ENCODE measurements at regions not wholly inside any gene's neighbourhood (a gene's known extent, or its start where the extent isn't known, plus 50 kb on each side); places are given as distances from the start of the nearest gene placed in this dataset.

GRCh38 chr10:121292321-121292720 is 305.9 kb downstream of the FGFR2 start:
- Mint-ChIP-seq H3K36me3 (ENCODE audit: insufficient read depth, unreplicated experiment) (no peaks in the 10 kb centered on the region), H3K4me1 (ENCODE audit: low read depth, unreplicated experiment) (peaks cover 13% of the 10 kb centered on the region), H3K4me3 (ENCODE audit: unreplicated experiment) (no peak overlapping the region), H3K27ac (ENCODE audit: unreplicated experiment) (no peak overlapping the region), H3K9me3 (ENCODE audit: unreplicated experiment) (no peaks in the 10 kb centered on the region), H3K27me3 (ENCODE audit: insufficient read depth, unreplicated experiment) (no peaks in the 10 kb centered on the region)
- ChIA-PET POLR2A (no interaction called here), CTCF (no interaction called here)
- TF ChIP-seq CTCF (IDR thresholded peaks at IDR 0.05; ENCODE audit: insufficient read depth in 1 of 2, low read depth in 1 of 2, low read length in 1 of 2, severe bottlenecking in 1 of 2, unreplicated experiment in 1 of 2): no peak
- intact Hi-C loops (cut with micrococcal nuclease; ENCODE audit: unreplicated experiment): no loop called here
- no peaks in the 10 kb centered on the region for H3K9me3 ChIP-seq
- H3K4me1 ChIP-seq: no peaks in the 10 kb centered on the region
- no peaks in the 10 kb centered on the region for H3K27me3 ChIP-seq (replicated peaks; ENCODE audit: control insufficient read depth, insufficient read depth, low read length)
- H3K36me3 ChIP-seq (ENCODE audit: control insufficient read depth, insufficient read depth, low read length): no peaks in the 10 kb centered on the region
- H3K4me3 ChIP-seq (ENCODE audit: low read depth, low read length): no peak overlapping the region
- DNase-seq: no peak
- no TSS peak for BruUV-seq (replicated peaks)

GRCh38 chr10:121293110-121293509 is 305.1 kb downstream of the FGFR2 start:
- no TSS peak for BruUV-seq (replicated peaks)
- ChIA-PET CTCF (no interaction called here), POLR2A (no interaction called here)
- H3K27ac Mint-ChIP-seq (ENCODE audit: unreplicated experiment): no peak overlapping the region
- peaks cover 9% of the 10 kb centered on the region for H3K4me1 Mint-ChIP-seq (ENCODE audit: low read depth, unreplicated experiment)
- H3K4me1 ChIP-seq: no peaks in the 10 kb centered on the region
- no peaks in the 10 kb centered on the region for H3K27me3 ChIP-seq (replicated peaks; ENCODE audit: control insufficient read depth, insufficient read depth, low read length)
- no peaks in the 10 kb centered on the region for H3K36me3 ChIP-seq (ENCODE audit: control insufficient read depth, insufficient read depth, low read length)
- no peak overlapping the region for H3K4me3 Mint-ChIP-seq (ENCODE audit: unreplicated experiment)
- DNase-seq: no peak
- intact Hi-C loops (cut with micrococcal nuclease; ENCODE audit: unreplicated experiment): no loop called here
- no peaks in the 10 kb centered on the region for H3K9me3 ChIP-seq
- H3K36me3 Mint-ChIP-seq (ENCODE audit: insufficient read depth, unreplicated experiment): no peaks in the 10 kb centered on the region
- no peaks in the 10 kb centered on the region for H3K9me3 Mint-ChIP-seq (ENCODE audit: unreplicated experiment)
- TF ChIP-seq CTCF (IDR thresholded peaks at IDR 0.05; ENCODE audit: insufficient read depth in 1 of 2, low read depth in 1 of 2, low read length in 1 of 2, severe bottlenecking in 1 of 2, unreplicated experiment in 1 of 2): no peak
- no peaks in the 10 kb centered on the region for H3K27me3 Mint-ChIP-seq (ENCODE audit: insufficient read depth, unreplicated experiment)
- H3K4me3 ChIP-seq (ENCODE audit: low read depth, low read length): no peak overlapping the region

- no peak overlapping the region for H3K4me3 Mint-ChIP-seq (ENCODE audit: unreplicated experiment)
- no peak for DNase-seq
- Histone ChIP-seq H3K27me3 (replicated peaks; ENCODE audit: control insufficient read depth, insufficient read depth, low read length) (no peaks in the 10 kb centered on the region), H3K4me3 (ENCODE audit: low read depth, low read length) (no peak overlapping the region), H3K4me1 (no peaks in the 10 kb centered on the region), H3K36me3 (ENCODE audit: control insufficient read depth, insufficient read depth, low read length) (no peaks in the 10 kb centered on the region), H3K9me3 (no peaks in the 10 kb centered on the region)
- no peak for TF ChIP-seq CTCF (IDR thresholded peaks at IDR 0.05; ENCODE audit: insufficient read depth in 1 of 2, low read depth in 1 of 2, low read length in 1 of 2, severe bottlenecking in 1 of 2, unreplicated experiment in 1 of 2)
- BruUV-seq (replicated peaks): no TSS peak
- POLR2A ChIA-PET: no interaction called here
- no peaks in the 10 kb centered on the region for H3K9me3 Mint-ChIP-seq (ENCODE audit: unreplicated experiment)
- H3K36me3 Mint-ChIP-seq (ENCODE audit: insufficient read depth, unreplicated experiment): no peaks in the 10 kb centered on the region
- H3K27me3 Mint-ChIP-seq (ENCODE audit: insufficient read depth, unreplicated experiment): no peaks in the 10 kb centered on the region
- H3K27ac Mint-ChIP-seq (ENCODE audit: unreplicated experiment): no peak overlapping the region
- intact Hi-C loops (cut with micrococcal nuclease; ENCODE audit: unreplicated experiment): no loop called here
- CTCF ChIA-PET: no interaction called here
- no peaks in the 10 kb centered on the region for H3K4me1 Mint-ChIP-seq (ENCODE audit: low read depth, unreplicated experiment)
These were observed 303.6 kb downstream of the FGFR2 start for GRCh38 chr10:121294630-121295029.
